Upper lobe of left lung (tissue), 4 donors: ENCODE measurements at regions not wholly inside any gene's neighbourhood (a gene's known extent, or its start where the extent isn't known, plus 50 kb on each side); places are given as distances from the start of the nearest gene placed in this dataset.

Experiments
- EP300 ChIP-seq, 4 donors: sonication (generic); formaldehyde crosslinking; IDR thresholded peaks; one replicate each; pipeline ENCODE4 v1.5.1; 2017; ENCODE audit warnings: antibody characterized with exemption in 4 of 4, control low read depth in 2 of 4
- TF ChIP-seq, protein P1 (sequence below), 6 experiments: fragments of 450-650 bp in 4 of 6; fragments of 200-600 bp in 2 of 6; sonication (generic) in 2 of 6; IDR thresholded peaks; one replicate each; pipeline ENCODE4 v1.5.1; 2016 to 2019; ENCODE audit warnings: antibody characterized with exemption in 6 of 6

DNA sequence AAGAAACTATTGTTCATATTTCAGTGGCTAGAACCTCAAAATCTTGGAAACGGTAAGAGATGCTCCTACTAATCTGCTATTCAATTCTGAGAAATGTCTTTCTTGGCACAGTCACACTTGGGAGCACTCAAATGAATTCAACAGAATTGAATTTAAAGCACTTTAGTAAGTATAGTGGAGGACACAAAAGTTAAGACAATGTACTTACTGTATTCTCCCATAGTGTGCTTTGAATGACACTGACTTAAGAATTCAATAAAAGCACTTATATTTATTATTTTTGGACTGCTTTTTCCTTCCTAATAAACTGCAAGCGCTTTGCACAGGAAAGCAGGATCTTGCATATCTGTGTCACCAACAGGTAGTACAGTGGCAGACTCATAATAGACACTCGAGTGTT lies 156.1 kb upstream of the RIMS1 start:
- TF ChIP-seq, protein P1, sequence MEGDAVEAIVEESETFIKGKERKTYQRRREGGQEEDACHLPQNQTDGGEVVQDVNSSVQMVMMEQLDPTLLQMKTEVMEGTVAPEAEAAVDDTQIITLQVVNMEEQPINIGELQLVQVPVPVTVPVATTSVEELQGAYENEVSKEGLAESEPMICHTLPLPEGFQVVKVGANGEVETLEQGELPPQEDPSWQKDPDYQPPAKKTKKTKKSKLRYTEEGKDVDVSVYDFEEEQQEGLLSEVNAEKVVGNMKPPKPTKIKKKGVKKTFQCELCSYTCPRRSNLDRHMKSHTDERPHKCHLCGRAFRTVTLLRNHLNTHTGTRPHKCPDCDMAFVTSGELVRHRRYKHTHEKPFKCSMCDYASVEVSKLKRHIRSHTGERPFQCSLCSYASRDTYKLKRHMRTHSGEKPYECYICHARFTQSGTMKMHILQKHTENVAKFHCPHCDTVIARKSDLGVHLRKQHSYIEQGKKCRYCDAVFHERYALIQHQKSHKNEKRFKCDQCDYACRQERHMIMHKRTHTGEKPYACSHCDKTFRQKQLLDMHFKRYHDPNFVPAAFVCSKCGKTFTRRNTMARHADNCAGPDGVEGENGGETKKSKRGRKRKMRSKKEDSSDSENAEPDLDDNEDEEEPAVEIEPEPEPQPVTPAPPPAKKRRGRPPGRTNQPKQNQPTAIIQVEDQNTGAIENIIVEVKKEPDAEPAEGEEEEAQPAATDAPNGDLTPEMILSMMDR (IDR thresholded peaks at IDR 0.05), result no peak
- TF ChIP-seq EP300 (IDR thresholded peaks at IDR 0.05), result no peak
